MG63 (cell line): ENCODE measurements at regions not wholly inside any gene's neighbourhood (a gene's known extent, or its start where the extent isn't known, plus 50 kb on each side); places are given as distances from the start of the nearest gene placed in this dataset.
A peak's percentile ranks its signal among the peaks of the same experiment; 100 is the strongest.

Source experiments
- DNase-seq: peaks from one replicate; pipeline ENCODE4 v3.0.0-alpha.2; 2020
- H3K27me3 ChIP-seq: fragments of 250-450 bp; sonication (Bioruptor Pico); 2 replicates; pipeline ENCODE4 v1.5.1; 2020; ENCODE audit warnings: mild to moderate bottlenecking, moderate library complexity
- H3K36me3 ChIP-seq: fragments of 250-450 bp; sonication (Bioruptor Pico); 2 replicates; pipeline ENCODE4 v1.5.1; 2020; ENCODE audit warnings: mild to moderate bottlenecking, moderate library complexity
- H3K4me3 ChIP-seq: fragments of 250-450 bp; sonication (Bioruptor Pico); 2 replicates; pipeline ENCODE4 v1.5.1; 2020; ENCODE audit warnings: mild to moderate bottlenecking, moderate library complexity
- H3K9me3 ChIP-seq: fragments of 250-450 bp; sonication (Bioruptor Pico); 2 replicates; pipeline ENCODE4 v1.5.1; 2020; ENCODE audit warnings: mild to moderate bottlenecking, moderate library complexity

DNA sequence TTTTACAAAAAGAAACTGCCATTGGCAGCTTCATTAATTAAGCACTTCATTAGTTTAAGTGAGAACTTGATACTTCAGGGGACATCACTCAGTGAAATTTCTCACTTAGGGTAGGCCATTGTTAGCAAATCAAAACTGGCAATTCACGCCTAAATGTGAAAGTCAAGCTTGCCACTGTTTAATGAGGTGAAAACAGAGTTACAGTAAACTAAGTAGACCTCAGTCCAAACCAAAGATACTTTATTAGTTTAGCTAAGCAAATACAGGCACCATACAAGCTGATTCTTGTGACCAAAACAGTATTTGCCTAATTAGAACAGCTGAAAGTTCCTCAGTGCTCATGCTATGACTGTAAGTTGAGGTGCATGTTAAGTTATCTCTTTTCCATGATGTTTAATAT lies 176.5 kb upstream of the CPNE8 start:
- no peak for DNase-seq
- no peaks in the 10 kb centered on the region for H3K36me3 ChIP-seq
- no peak overlapping the region for H3K4me3 ChIP-seq
- H3K27me3 ChIP-seq, result no peaks in the 10 kb centered on the region
- H3K9me3 ChIP-seq, result no peaks in the 10 kb centered on the region

DNA sequence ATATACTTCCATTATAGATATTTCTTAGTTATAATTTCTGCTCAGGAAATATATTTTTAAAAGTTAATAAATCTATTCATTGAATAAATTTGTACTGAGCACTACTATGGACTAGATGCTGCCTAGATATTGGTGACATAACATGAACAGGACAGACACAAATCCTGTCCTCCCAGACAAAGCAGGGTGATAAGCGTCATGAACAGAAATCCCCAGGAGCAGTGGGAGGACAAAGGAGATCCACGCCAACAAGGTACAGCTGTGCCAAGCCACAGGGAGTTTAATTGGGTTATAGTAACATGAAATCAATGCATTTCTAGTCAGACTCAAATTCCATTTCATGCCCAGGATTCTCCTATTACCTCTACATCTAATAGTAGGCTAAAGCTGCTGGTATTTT lies 171.8 kb upstream of the CPNE8 start:
- no peaks in the 10 kb centered on the region for H3K27me3 ChIP-seq
- H3K4me3 ChIP-seq, result no peak overlapping the region
- DNase-seq, result no peak
- H3K9me3 ChIP-seq, result no peaks in the 10 kb centered on the region
- H3K36me3 ChIP-seq, result no peaks in the 10 kb centered on the region

DNA sequence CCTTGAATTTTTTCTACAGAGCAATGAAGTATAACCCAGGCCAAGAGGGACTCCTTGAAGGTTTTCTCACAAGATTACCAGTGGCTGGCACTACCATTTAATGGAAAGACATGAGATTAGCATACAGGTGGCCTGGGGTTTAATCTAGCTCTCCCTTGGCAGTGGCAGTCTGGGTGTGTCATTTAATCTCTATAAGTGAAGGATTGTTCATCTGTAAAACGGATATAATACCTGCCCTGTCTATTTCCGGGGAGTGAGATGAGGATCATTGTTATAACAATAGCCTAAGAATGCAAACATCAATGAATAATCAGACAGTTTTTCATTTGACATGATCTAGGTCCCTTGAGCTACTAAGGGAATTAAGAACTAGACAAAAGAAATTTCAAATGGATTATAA lies 168.7 kb upstream of the CPNE8 start:
- DNase-seq, result no peak
- H3K4me3 ChIP-seq, result no peak overlapping the region
- H3K9me3 ChIP-seq, result no peaks in the 10 kb centered on the region
- H3K27me3 ChIP-seq, result no peaks in the 10 kb centered on the region
- H3K36me3 ChIP-seq, result no peaks in the 10 kb centered on the region

DNA sequence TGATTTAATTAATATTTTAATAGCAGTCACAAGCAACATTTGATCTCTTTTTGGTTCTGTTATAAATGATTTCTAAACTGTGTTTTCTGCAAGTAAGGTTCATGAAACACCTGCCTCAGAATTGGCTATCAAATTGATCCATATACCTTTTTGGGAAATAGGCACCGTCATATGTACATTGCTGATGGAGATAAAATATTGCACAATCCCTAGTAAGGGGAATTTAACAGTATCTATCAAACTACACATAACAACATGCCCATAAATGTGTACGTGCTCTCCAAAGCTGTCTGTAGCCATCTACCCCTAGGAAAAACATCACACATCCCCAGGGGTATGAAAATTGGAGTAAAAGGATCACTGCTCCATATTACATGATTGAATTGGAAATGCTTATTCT lies 167.3 kb upstream of the CPNE8 start:
- Histone ChIP-seq H3K27me3 (no peaks in the 10 kb centered on the region), H3K36me3 (no peaks in the 10 kb centered on the region), H3K9me3 (no peaks in the 10 kb centered on the region), H3K4me3 (no peak overlapping the region)
- no peak for DNase-seq

DNA sequence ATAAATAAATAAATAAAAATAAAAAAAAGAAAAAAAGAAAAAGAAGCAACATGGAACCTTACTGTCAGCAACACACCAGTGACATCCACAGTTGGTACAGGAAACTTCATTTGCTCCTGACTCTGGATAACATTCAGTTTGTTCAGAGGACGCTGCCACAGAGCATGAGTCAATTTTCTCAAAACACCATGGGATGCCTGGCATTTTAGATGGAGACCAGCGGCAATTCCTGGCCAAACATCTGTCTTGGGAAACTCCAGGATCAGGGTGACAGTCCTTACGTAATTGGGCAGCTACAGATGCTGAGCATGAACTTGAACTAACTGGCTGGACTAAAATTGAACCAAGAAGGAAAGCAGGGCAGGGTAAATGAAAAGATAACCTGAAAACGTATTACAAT lies 166.2 kb upstream of the CPNE8 start:
- Histone ChIP-seq H3K9me3 (no peaks in the 10 kb centered on the region), H3K4me3 (no peak overlapping the region), H3K36me3 (no peaks in the 10 kb centered on the region), H3K27me3 (no peaks in the 10 kb centered on the region)
- no peak for DNase-seq

DNA sequence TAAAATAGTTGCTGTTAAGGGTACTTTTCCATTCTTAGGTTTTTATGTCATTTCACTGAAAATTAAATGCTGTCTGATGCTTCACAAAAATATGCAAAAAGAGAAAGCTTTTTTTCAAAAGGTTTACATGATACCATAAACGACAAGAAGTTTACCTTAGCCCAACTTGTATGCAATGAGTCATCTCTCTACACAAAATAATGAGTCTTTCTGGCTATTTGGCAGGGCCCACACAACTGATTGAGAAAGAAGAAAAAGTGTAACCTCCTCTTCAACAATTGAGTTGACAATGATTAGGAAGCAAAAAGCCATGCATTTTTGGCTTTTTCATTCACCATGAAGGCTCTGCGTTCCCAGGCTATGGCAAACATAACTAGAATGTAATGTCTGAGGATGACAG lies 165.4 kb upstream of the CPNE8 start:
- no peaks in the 10 kb centered on the region for H3K9me3 ChIP-seq
- no peaks in the 10 kb centered on the region for H3K27me3 ChIP-seq
- no peaks in the 10 kb centered on the region for H3K36me3 ChIP-seq
- no peak overlapping the region for H3K4me3 ChIP-seq
- peak; percentile 5 for DNase-seq

DNA sequence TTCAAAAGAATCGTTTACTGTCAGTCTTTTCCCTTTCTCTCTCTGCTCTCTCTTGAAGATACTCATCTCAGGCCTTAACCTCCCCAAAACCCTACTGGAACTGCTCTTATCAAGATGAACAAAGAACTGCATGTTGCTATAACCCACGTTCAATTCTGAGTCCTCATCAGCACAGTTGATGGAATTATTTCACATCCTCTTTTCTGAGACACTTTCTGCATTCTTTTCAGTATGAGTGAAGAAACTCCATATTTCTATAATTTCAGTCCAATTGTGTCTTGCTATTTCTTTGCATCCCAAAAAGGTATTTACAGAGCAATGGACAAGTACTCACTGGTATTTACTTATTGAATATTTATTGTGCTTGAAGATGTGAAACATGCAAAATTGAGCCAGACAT lies 160.1 kb upstream of the CPNE8 start:
- DNase-seq, result no peak
- Histone ChIP-seq H3K27me3 (no peaks in the 10 kb centered on the region), H3K4me3 (no peak overlapping the region), H3K9me3 (no peaks in the 10 kb centered on the region), H3K36me3 (no peaks in the 10 kb centered on the region)

DNA sequence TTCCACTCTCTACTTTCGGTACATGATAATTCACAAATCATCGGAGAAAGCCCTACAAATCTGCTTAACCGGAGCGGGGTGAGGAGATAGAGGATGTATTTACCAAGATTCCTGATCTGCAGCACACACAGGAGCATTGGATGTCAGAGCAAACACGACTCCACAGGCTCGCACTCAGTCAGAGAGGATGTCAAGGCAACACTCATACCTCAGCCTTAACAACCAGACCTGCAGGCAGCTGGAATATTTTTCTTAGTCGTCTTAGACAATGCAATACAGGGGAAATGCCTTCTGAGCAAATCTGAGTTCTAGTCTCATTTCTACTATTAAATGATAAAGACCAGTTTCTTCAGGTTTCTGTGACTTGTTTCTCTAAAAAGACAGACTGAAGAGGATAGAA lies 159.3 kb upstream of the CPNE8 start:
- H3K9me3 ChIP-seq, result no peaks in the 10 kb centered on the region
- H3K4me3 ChIP-seq, result no peak overlapping the region
- H3K36me3 ChIP-seq, result no peaks in the 10 kb centered on the region
- H3K27me3 ChIP-seq, result no peaks in the 10 kb centered on the region
- no peak for DNase-seq

DNA sequence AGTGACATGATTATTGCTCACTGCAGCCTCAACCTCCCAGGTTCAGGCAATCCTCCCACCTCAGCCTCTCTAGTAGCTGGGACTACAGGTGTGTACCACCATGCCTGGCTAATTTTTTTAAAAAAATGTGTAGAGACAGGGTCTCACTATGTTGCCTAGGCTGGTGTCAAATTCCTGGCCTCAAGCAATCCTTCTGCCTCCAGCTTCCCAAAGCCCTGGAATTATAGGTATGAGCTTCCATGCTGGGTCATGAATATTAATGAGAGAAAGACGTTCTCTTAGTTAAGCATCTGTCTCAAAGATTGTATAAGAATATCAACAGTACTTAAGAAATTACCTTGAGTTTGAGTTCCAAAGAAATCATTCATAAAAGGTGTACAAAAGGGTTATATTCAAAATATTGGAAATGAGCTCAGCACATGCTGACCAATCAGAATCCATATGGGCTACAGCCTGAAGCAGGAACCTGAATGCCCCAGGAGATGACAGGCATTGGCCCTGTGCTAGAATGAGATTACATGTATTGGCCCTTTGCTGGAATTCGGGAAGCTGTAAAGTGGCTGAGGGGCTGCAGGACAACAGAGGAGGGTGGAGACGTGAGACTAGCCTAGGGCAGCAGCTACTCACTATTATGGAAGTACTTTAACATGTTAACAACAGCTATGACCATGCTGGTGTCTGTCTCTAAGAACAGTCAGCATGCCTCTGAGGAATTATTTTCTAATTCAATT lies 157.0 kb upstream of the CPNE8 start:
- H3K27me3 ChIP-seq, result no peaks in the 10 kb centered on the region
- H3K4me3 ChIP-seq, result no peak overlapping the region
- no peak for DNase-seq
- H3K9me3 ChIP-seq, result no peaks in the 10 kb centered on the region
- no peaks in the 10 kb centered on the region for H3K36me3 ChIP-seq

DNA sequence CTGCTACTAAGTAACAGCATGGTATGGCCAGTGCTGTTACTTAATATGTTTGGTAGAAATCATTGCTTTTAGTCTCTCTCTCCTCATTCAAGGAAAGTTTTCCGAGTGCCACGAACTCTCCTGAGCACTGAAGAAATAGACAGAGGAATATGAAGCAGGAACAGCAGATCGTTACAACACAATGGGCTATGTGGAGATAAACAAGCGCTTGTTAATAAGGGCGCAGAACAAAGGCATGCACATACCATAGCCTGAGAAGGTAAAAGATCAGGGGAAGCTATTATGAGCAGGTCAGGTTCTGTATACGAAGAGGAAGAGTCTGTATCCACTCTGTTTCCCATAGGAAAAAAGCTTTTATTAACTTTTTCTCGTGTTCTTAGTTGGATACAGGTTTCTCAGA lies 156.2 kb upstream of the CPNE8 start:
- DNase-seq, result no peak
- Histone ChIP-seq H3K9me3 (no peaks in the 10 kb centered on the region), H3K4me3 (no peak overlapping the region), H3K27me3 (no peaks in the 10 kb centered on the region), H3K36me3 (no peaks in the 10 kb centered on the region)

DNA sequence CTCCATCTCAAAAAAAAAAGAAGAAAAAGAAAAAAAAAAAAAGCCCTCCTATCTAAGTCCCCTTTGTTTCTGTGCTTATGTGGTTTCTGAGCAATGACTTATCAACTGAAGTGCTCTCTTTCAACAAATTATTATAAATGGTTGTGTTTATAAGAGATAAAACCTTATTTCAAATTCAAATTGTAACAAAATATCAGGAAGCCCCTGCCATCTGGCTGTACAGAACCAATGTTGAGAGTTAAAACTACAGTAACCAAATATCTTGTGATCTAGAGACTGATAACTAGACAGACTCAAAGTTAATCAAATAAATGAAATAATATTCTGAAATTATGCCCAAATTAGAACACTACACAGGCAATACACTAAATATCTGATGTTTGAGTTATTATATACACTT lies 143.0 kb upstream of the CPNE8 start:
- no peaks in the 10 kb centered on the region for H3K27me3 ChIP-seq
- no peaks in the 10 kb centered on the region for H3K36me3 ChIP-seq
- DNase-seq, result no peak
- no peak overlapping the region for H3K4me3 ChIP-seq
- H3K9me3 ChIP-seq, result no peaks in the 10 kb centered on the region

DNA sequence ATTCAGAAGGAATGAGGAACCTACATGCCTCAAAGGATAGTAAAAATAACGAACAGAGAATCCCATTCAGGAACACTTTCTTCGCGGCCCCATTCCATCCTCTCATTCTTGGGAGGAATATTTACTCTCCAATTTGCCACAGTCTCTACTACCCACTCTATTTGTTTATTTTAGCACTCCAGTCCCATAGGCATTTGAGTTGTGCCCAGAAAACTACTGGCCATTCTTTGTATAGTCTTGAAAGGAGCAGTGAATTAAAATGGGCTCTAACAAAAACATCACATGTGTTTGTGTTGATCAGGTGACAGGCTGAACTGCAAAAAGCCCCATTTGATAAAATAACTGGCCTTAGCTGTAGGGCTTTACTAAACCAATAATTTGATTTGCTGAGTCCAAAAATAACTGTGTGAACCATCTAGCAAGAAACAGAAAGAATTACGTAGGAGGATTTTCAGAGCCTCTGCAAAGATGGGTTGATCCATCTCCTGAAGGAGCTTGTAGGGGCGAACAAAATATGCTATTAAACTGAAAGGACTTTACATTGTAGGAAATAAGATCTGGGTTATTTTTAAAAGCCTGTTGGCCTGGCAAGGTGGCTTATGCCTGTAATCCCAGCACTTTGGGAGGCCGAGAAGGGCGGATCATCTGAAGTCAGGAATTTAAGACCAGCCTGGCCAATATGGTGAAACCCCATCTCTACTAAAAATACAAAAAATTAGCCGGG lies 142.3 kb upstream of the CPNE8 start:
- DNase-seq, result no peak
- H3K9me3 ChIP-seq, result no peaks in the 10 kb centered on the region
- H3K27me3 ChIP-seq, result no peaks in the 10 kb centered on the region
- no peaks in the 10 kb centered on the region for H3K36me3 ChIP-seq
- H3K4me3 ChIP-seq, result no peak overlapping the region

DNA sequence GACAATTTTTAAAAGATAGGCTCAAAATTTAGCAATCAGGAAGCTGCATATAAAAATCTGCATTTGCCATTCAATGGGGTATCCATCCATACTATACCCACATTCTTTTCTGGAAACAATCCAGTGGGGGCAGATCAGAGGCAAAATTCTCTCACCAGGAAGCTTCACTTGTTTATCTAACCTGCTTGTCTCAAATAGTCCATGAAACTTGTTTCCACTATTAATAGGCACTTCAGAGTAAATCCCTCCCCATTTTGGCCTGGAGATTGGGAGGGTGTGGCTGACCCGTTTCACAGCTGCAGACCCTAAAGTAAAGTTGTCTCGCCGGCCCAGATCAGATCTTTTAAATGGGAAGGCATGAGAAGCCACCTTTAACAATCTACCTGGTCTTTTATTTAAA lies 139.4 kb upstream of the CPNE8 start:
- H3K9me3 ChIP-seq, result no peaks in the 10 kb centered on the region
- no peaks in the 10 kb centered on the region for H3K27me3 ChIP-seq
- DNase-seq, result no peak
- H3K36me3 ChIP-seq, result no peaks in the 10 kb centered on the region
- H3K4me3 ChIP-seq, result no peak overlapping the region

DNA sequence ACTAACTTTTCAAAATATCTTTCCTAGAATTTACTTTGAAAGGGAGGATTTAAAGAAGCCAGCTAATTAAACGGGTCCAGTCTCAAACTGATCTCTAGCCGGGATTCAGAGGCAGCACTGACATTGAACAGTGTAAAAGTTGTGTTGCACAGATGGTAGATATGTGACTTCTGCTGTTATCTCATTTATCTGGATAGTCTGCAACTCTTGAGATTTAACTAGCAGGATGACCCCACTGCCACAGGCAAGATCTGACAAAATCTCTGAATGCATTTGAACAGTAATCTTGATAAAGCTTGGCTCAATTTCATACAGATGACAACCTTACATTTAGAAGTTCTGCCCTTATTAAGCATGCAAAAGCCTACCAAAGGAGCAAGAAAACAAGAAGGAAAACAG lies 138.0 kb upstream of the CPNE8 start:
- Histone ChIP-seq H3K4me3 (no peak overlapping the region), H3K9me3 (no peaks in the 10 kb centered on the region), H3K27me3 (no peaks in the 10 kb centered on the region), H3K36me3 (no peaks in the 10 kb centered on the region)
- no peak for DNase-seq

DNA sequence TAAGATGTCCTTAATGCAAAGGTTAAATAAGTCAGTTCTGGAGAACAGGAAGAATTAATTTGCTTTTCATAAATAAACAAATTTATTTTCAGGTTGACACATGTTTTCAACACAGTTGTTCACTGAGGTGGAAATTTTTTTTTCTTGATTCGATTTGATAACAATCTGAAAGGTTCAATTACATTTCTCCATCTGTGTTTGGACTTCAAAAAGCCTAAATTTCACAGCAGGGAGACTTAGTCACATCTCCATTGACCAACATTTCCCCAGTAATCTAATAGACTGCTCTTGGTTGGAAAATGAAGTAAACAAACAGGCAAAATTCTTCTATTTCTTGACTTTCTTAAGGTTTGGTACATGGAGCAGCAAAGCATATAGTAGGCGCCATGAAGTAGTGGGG lies 134.9 kb upstream of the CPNE8 start:
- H3K4me3 ChIP-seq, result no peak overlapping the region

DNA sequence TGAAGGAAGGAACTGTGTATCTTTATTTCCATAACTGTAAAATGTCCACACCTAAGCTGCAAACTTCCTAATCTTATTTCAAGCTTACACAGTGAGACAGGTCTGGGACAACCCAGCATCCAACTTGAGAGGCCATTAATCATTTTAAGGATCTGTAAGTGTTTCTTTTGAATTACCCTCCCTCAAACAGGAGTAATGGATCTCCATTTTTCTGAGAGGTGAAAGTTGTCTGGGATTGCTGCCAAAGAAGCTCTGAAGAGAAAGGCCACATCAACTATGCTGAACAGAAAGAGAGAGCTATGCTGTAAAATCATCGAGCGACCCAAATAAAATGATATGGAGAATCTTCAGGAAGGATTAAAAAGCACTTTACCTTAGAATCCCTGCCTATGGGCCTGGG lies 131.7 kb upstream of the CPNE8 start:
- Histone ChIP-seq H3K27me3 (no peaks in the 10 kb centered on the region), H3K36me3 (no peaks in the 10 kb centered on the region), H3K4me3 (no peak overlapping the region), H3K9me3 (no peaks in the 10 kb centered on the region)
- no peak for DNase-seq

More for the DNA sequence above, 134.9 kb upstream of the CPNE8 start:
- H3K9me3 ChIP-seq, result no peaks in the 10 kb centered on the region
- no peaks in the 10 kb centered on the region for H3K36me3 ChIP-seq
- DNase-seq, result no peak
- no peaks in the 10 kb centered on the region for H3K27me3 ChIP-seq

DNA sequence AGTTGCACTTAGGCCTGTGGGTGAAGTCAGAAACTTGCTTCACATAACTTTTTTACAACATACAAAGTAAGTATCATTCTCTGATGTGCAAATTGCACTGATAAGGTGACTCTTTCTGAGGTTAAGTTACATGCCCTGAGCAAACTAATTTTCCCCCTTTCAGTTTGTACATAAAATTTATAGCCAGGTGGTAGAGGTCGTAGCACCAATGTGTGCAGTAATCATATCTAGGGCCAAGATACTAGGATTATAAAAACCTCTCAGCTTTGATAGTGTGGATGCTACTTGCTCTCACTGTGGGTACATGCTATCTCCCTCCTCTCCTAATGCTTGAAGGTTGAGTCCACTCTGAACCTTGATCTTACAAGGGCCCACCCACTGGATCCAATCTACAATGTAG lies 130.7 kb upstream of the CPNE8 start:
- H3K9me3 ChIP-seq, result no peaks in the 10 kb centered on the region
- no peaks in the 10 kb centered on the region for H3K36me3 ChIP-seq
- no peak overlapping the region for H3K4me3 ChIP-seq
- no peak for DNase-seq
- no peaks in the 10 kb centered on the region for H3K27me3 ChIP-seq

DNA sequence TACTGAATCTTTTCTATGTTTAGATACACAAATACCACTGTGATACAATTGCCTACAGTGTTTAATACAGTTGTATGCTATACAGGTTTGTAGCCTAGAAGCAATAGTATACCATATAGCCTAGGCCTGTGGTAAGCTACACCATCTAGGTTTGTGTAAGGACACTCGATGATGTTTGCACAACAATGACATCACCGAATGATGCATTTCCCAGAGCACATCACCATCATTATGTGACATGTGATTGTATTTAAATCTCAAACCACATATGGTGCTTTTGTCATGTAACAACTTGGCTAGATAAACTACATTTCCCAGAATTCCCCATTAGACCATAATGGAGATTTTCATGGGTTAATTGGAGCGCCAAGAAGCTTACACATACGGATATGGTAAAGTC lies 128.4 kb upstream of the CPNE8 start:
- H3K4me3 ChIP-seq, result no peak overlapping the region
- DNase-seq, result no peak

More for the DNA sequence above, 128.4 kb upstream of the CPNE8 start:
- Histone ChIP-seq H3K9me3 (no peaks in the 10 kb centered on the region), H3K27me3 (no peaks in the 10 kb centered on the region), H3K36me3 (no peaks in the 10 kb centered on the region)
